ENCODE measurements at regions not wholly inside any gene's neighbourhood (a gene's known extent, or its start where the extent isn't known, plus 50 kb on each side); places are given as distances from the start of the nearest gene placed in this dataset.

DNA sequence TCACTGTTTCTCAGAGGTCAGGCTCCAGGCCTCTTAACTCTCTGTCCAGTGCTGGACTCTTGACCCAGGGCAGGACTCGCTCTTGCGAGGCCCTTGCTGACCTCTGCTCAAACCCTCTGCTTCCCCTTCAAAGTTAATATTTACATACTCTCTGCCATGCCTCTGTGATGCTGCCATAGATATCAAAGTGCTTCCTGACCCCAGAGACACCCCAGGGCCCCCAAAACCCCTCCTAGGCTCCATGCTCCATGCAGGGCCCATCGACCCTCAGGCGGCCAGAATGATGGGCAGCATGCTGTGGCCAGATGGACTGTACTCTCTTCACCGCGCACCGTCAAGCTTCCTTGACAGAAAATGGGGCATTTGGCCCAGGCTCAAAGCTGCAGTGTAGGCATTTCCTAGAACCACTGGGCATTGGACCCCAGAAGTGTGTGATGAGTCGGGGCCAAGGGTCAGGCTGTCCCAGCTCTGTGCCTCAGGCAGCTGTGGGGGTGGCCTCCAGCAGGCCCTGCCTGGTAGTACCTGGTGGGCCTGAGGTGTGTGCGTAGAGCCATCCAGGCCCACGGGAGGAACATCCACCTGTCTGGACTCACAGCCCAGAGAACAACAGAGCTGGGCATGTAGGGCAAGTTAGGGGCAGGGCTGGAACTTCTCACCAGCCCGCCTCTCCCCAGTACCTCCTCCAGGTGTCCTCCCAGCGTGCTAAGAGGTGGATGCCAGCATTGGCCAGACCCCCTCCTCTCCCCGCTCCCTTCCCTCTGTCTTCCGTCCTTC lies 142.8 kb downstream of the VEGFA start:
- TF ChIP-seq, protein P1, sequence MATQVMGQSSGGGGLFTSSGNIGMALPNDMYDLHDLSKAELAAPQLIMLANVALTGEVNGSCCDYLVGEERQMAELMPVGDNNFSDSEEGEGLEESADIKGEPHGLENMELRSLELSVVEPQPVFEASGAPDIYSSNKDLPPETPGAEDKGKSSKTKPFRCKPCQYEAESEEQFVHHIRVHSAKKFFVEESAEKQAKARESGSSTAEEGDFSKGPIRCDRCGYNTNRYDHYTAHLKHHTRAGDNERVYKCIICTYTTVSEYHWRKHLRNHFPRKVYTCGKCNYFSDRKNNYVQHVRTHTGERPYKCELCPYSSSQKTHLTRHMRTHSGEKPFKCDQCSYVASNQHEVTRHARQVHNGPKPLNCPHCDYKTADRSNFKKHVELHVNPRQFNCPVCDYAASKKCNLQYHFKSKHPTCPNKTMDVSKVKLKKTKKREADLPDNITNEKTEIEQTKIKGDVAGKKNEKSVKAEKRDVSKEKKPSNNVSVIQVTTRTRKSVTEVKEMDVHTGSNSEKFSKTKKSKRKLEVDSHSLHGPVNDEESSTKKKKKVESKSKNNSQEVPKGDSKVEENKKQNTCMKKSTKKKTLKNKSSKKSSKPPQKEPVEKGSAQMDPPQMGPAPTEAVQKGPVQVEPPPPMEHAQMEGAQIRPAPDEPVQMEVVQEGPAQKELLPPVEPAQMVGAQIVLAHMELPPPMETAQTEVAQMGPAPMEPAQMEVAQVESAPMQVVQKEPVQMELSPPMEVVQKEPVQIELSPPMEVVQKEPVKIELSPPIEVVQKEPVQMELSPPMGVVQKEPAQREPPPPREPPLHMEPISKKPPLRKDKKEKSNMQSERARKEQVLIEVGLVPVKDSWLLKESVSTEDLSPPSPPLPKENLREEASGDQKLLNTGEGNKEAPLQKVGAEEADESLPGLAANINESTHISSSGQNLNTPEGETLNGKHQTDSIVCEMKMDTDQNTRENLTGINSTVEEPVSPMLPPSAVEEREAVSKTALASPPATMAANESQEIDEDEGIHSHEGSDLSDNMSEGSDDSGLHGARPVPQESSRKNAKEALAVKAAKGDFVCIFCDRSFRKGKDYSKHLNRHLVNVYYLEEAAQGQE (IDR thresholded peaks at IDR 0.05; ENCODE audit: low read depth, low read length) = no peak
- TF ChIP-seq, protein P2, sequence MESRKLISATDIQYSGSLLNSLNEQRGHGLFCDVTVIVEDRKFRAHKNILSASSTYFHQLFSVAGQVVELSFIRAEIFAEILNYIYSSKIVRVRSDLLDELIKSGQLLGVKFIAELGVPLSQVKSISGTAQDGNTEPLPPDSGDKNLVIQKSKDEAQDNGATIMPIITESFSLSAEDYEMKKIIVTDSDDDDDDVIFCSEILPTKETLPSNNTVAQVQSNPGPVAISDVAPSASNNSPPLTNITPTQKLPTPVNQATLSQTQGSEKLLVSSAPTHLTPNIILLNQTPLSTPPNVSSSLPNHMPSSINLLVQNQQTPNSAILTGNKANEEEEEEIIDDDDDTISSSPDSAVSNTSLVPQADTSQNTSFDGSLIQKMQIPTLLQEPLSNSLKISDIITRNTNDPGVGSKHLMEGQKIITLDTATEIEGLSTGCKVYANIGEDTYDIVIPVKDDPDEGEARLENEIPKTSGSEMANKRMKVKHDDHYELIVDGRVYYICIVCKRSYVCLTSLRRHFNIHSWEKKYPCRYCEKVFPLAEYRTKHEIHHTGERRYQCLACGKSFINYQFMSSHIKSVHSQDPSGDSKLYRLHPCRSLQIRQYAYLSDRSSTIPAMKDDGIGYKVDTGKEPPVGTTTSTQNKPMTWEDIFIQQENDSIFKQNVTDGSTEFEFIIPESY (IDR thresholded peaks at IDR 0.05; ENCODE audit: borderline replicate concordance, low read depth) = no peak
- TF ChIP-seq EZH2phosphoT487 (IDR thresholded peaks at IDR 0.05; ENCODE audit: borderline replicate concordance, low read depth) (no peak), YY1 (IDR thresholded peaks at IDR 0.05; ENCODE audit: low read depth) (no peak), RAD21 (IDR thresholded peaks at IDR 0.05; ENCODE audit: low read length) (no peak)
- TF ChIP-seq, protein P3, sequence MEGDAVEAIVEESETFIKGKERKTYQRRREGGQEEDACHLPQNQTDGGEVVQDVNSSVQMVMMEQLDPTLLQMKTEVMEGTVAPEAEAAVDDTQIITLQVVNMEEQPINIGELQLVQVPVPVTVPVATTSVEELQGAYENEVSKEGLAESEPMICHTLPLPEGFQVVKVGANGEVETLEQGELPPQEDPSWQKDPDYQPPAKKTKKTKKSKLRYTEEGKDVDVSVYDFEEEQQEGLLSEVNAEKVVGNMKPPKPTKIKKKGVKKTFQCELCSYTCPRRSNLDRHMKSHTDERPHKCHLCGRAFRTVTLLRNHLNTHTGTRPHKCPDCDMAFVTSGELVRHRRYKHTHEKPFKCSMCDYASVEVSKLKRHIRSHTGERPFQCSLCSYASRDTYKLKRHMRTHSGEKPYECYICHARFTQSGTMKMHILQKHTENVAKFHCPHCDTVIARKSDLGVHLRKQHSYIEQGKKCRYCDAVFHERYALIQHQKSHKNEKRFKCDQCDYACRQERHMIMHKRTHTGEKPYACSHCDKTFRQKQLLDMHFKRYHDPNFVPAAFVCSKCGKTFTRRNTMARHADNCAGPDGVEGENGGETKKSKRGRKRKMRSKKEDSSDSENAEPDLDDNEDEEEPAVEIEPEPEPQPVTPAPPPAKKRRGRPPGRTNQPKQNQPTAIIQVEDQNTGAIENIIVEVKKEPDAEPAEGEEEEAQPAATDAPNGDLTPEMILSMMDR (IDR thresholded peaks at IDR 0.05) = no peak
- TF ChIP-seq, protein P4, sequence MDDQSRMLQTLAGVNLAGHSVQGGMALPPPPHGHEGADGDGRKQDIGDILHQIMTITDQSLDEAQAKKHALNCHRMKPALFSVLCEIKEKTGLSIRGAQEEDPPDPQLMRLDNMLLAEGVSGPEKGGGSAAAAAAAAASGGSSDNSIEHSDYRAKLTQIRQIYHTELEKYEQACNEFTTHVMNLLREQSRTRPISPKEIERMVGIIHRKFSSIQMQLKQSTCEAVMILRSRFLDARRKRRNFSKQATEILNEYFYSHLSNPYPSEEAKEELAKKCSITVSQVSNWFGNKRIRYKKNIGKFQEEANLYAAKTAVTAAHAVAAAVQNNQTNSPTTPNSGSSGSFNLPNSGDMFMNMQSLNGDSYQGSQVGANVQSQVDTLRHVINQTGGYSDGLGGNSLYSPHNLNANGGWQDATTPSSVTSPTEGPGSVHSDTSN (IDR thresholded peaks at IDR 0.05) = no peak

All from SK-N-SH (cell line).